GM12891 (cell line): ENCODE measurements at regions not wholly inside any gene's neighbourhood (a gene's known extent, or its start where the extent isn't known, plus 50 kb on each side); places are given as distances from the start of the nearest gene placed in this dataset.

ENCODE experiments used
- SPI1 ChIP-seq: IDR thresholded peaks from 2 replicates; pipeline ENCODE4 v1.6.1; 2011; ENCODE audit warnings: low read depth, low read length, control low read depth
- TAF1 ChIP-seq: IDR thresholded peaks from 2 replicates; pipeline ENCODE4 v1.6.1; 2011; ENCODE audit warnings: low read depth, low read length, control low read depth

DNA sequence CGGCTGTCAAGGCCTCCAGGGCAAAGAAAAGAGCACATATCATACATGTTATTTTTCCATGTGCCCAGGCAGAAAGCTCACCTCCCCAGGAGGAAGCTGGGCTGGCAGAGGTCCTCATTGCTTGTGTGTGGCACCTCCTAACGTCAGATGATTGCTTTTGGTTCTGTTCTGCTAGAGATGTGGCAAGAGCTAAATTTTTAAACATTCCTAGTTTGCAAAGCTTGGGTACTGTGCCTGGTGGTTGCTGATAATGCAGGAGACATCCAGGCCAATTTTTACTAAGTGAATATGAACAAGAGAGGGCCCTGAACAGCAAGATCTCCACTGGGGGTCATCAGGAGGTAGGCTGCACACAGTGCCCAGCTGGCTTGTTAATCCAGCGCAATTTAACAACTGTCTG, 93.9 kb downstream of the TBX19 start:
- TF ChIP-seq TAF1 (no peak), SPI1 (no peak)
